ENCODE measurements at regions not wholly inside any gene's neighbourhood (a gene's known extent, or its start where the extent isn't known, plus 50 kb on each side); places are given as distances from the start of the nearest gene placed in this dataset.

- no peaks in the 10 kb centered on the region for H3K27me3 ChIP-seq (ENCODE audit: control insufficient read depth, insufficient read depth, low read length)
- H3K9ac ChIP-seq (ENCODE audit: low read depth, low read length) = no peak overlapping the region
- H3K36me3 ChIP-seq (ENCODE audit: control insufficient read depth, insufficient read depth, low read length) = no peaks in the 10 kb centered on the region
- H3K4me3 ChIP-seq (ENCODE audit: low read depth, low read length) = no peak overlapping the region
- H3K9me3 ChIP-seq (ENCODE audit: control insufficient read depth, insufficient read depth, low read length) = no peaks in the 10 kb centered on the region
- no peaks in the 10 kb centered on the region for H3K4me1 ChIP-seq (ENCODE audit: control insufficient read depth, insufficient read depth, low read length)
Observed at GRCh38 chr4:107562316-107562715, 157.7 kb downstream of the PAPSS1 start.

- Histone ChIP-seq H3K4me1 (ENCODE audit: control insufficient read depth, insufficient read depth, low read length) (no peaks in the 10 kb centered on the region), H3K9me3 (ENCODE audit: control insufficient read depth, insufficient read depth, low read length) (no peaks in the 10 kb centered on the region), H3K9ac (ENCODE audit: low read depth, low read length) (no peak overlapping the region), H3K4me3 (ENCODE audit: low read depth, low read length) (no peak overlapping the region), H3K27me3 (ENCODE audit: control insufficient read depth, insufficient read depth, low read length) (no peaks in the 10 kb centered on the region), H3K36me3 (ENCODE audit: control insufficient read depth, insufficient read depth, low read length) (no peaks in the 10 kb centered on the region)
Observed at GRCh38 chr4:107561481-107561880, 158.6 kb downstream of the PAPSS1 start.

DNA sequence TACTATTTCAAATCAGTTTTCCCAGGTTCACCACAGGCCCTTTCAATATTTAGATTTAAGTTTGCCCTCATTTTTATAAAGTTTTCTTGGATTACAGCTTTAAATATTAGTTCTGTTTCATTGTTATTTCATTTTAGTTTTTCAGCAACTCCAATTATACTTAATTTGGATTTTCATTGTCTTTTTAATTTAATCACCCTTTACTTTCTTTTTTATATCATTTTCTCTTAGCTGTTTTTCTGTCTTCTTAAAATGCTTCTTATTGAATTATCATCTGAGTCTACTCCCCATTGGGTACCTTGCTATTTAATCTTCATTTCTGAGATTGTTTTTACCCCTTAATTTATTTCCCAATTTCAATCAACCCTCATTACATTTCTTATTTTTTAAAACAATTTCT lies 160.4 kb downstream of the PAPSS1 start:
- Histone ChIP-seq H3K4me1 (ENCODE audit: control insufficient read depth, insufficient read depth, low read length) (no peaks in the 10 kb centered on the region), H3K4me3 (ENCODE audit: low read depth, low read length) (no peak overlapping the region), H3K9me3 (ENCODE audit: control insufficient read depth, insufficient read depth, low read length) (no peaks in the 10 kb centered on the region), H3K27me3 (ENCODE audit: control insufficient read depth, insufficient read depth, low read length) (no peaks in the 10 kb centered on the region), H3K36me3 (ENCODE audit: control insufficient read depth, insufficient read depth, low read length) (no peaks in the 10 kb centered on the region), H3K9ac (ENCODE audit: low read depth, low read length) (no peak overlapping the region)

DNA sequence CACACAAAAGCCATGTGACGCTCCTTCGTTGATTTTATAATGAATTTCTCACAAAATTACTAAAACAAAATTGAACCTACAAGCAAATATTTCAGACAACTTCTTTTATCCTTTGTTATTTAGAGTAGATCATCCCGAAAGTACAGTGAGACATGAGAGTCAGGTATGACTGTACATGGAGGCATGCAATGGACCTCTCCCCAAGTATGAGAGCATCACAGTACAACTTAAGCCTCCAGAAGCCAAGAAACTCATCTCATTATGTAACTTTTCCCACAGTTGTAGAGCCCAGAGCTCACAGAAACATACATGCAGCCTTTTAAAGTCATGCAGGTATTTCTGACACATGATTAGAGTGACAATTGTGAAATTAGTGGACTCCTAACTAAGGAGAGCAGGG lies 167.7 kb downstream of the PAPSS1 start:
- no peak overlapping the region for H3K4me3 ChIP-seq (ENCODE audit: low read depth, low read length)
- no peak overlapping the region for H3K9ac ChIP-seq (ENCODE audit: low read depth, low read length)
- no peaks in the 10 kb centered on the region for H3K9me3 ChIP-seq (ENCODE audit: control insufficient read depth, insufficient read depth, low read length)
- H3K27me3 ChIP-seq (ENCODE audit: control insufficient read depth, insufficient read depth, low read length) = no peaks in the 10 kb centered on the region
- no peaks in the 10 kb centered on the region for H3K4me1 ChIP-seq (ENCODE audit: control insufficient read depth, insufficient read depth, low read length)
- no peaks in the 10 kb centered on the region for H3K36me3 ChIP-seq (ENCODE audit: control insufficient read depth, insufficient read depth, low read length)

DNA sequence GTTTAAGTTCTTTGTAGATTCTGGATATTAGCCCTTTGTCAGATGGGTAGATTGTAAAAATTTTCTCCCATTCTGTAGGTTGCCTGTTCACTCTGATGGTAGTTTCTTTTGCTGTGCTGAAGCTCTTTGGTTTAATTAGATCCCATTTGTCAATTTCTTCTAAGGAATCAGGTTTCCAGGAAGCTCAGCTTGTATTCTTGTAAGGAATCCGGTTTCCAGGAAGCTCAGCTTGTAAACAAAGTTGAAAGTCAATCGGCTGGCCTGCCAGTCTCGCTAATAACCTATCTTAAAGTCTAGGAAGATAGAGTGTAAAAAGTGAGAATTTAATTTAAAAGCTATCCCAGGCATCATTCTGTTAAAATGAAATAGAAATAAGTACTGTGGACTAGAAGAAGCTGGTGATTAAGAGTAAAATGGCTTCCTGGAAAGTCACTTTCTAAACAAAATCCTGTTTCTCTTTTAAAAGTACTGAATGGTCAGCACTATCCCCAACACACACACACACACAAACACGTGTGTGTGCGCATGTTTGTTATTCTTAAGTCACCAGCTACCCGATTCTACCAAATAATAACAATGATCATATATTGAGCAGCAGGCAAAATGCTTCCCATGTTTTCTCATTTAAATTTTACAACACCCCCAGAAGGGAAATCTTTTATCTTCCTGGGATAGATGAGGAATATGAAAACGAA lies 171.7 kb downstream of the PAPSS1 start:
- Histone ChIP-seq H3K4me1 (ENCODE audit: control insufficient read depth, insufficient read depth, low read length) (no peaks in the 10 kb centered on the region), H3K4me3 (ENCODE audit: low read depth, low read length) (no peak overlapping the region), H3K36me3 (ENCODE audit: control insufficient read depth, insufficient read depth, low read length) (no peaks in the 10 kb centered on the region), H3K9me3 (ENCODE audit: control insufficient read depth, insufficient read depth, low read length) (no peaks in the 10 kb centered on the region), H3K27me3 (ENCODE audit: control insufficient read depth, insufficient read depth, low read length) (no peaks in the 10 kb centered on the region), H3K9ac (ENCODE audit: low read depth, low read length) (no peak overlapping the region)

DNA sequence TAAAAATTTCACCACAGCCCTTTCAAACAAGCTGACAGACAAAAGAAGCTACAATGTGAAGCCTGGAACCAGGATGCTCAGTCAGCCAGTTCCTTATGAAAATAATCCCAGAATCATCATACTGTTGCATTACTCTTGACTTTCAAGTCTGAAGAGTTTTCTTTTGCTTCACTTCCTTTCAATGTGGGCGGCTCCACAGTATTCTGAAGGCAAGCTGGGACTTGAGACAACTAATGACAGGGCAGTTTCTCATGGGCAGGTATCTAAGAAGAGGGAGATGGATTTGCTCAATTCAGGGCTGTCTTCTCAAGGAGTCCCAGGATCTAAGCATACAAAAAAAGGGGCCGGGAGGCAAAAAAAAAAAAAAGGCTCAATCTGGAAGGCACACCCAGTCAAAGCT lies 173.4 kb downstream of the PAPSS1 start:
- Histone ChIP-seq H3K4me3 (ENCODE audit: low read depth, low read length) (no peak overlapping the region), H3K4me1 (ENCODE audit: control insufficient read depth, insufficient read depth, low read length) (no peaks in the 10 kb centered on the region), H3K9me3 (ENCODE audit: control insufficient read depth, insufficient read depth, low read length) (no peaks in the 10 kb centered on the region), H3K9ac (ENCODE audit: low read depth, low read length) (no peak overlapping the region), H3K36me3 (ENCODE audit: control insufficient read depth, insufficient read depth, low read length) (no peaks in the 10 kb centered on the region), H3K27me3 (ENCODE audit: control insufficient read depth, insufficient read depth, low read length) (no peaks in the 10 kb centered on the region)

DNA sequence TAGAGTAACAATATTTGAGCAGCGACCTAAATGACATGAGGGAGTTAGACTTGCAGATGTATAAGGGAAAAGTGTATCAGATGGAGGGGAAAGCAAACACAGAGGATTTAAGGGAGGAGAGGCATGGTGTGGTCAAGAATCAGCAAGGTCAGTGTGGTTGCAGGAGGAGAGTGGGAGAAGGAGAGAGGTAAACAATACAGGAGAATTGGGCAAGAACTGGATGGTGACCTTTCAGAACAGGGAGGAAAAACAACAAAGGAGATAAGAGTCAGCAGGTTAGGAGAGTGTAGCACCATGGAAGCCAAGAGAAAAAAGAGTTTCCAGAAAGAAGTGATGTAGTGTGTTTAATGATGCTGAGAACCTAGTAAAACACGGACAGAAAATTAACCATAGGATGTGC lies 178.5 kb downstream of the PAPSS1 start:
- H3K27me3 ChIP-seq (ENCODE audit: control insufficient read depth, insufficient read depth, low read length) = no peaks in the 10 kb centered on the region
- H3K36me3 ChIP-seq (ENCODE audit: control insufficient read depth, insufficient read depth, low read length) = no peaks in the 10 kb centered on the region
- H3K4me1 ChIP-seq (ENCODE audit: control insufficient read depth, insufficient read depth, low read length) = no peaks in the 10 kb centered on the region
- H3K9me3 ChIP-seq (ENCODE audit: control insufficient read depth, insufficient read depth, low read length) = no peaks in the 10 kb centered on the region
- H3K9ac ChIP-seq (ENCODE audit: low read depth, low read length) = no peak overlapping the region
- no peak overlapping the region for H3K4me3 ChIP-seq (ENCODE audit: low read depth, low read length)

- Histone ChIP-seq H3K27me3 (ENCODE audit: control insufficient read depth, insufficient read depth, low read length) (no peaks in the 10 kb centered on the region), H3K4me3 (ENCODE audit: low read depth, low read length) (no peak overlapping the region), H3K9ac (ENCODE audit: low read depth, low read length) (no peak overlapping the region), H3K36me3 (ENCODE audit: control insufficient read depth, insufficient read depth, low read length) (no peaks in the 10 kb centered on the region), H3K9me3 (ENCODE audit: control insufficient read depth, insufficient read depth, low read length) (no peaks in the 10 kb centered on the region), H3K4me1 (ENCODE audit: control insufficient read depth, insufficient read depth, low read length) (no peaks in the 10 kb centered on the region)
Observed at GRCh38 chr4:107531927-107532326, 188.1 kb downstream of the PAPSS1 start.

- Histone ChIP-seq H3K4me1 (ENCODE audit: control insufficient read depth, insufficient read depth, low read length) (no peaks in the 10 kb centered on the region), H3K36me3 (ENCODE audit: control insufficient read depth, insufficient read depth, low read length) (no peaks in the 10 kb centered on the region), H3K9me3 (ENCODE audit: control insufficient read depth, insufficient read depth, low read length) (peaks cover 3% of the 10 kb centered on the region), H3K27me3 (ENCODE audit: control insufficient read depth, insufficient read depth, low read length) (no peaks in the 10 kb centered on the region), H3K4me3 (ENCODE audit: low read depth, low read length) (no peak overlapping the region), H3K9ac (ENCODE audit: low read depth, low read length) (no peak overlapping the region)
Observed at GRCh38 chr4:107520368-107520767, 199.7 kb downstream of the PAPSS1 start.

GRCh38 chr4:107519053-107519452 lies 201.0 kb downstream of the PAPSS1 start:
- Histone ChIP-seq H3K27me3 (ENCODE audit: control insufficient read depth, insufficient read depth, low read length) (no peaks in the 10 kb centered on the region), H3K4me3 (ENCODE audit: low read depth, low read length) (no peak overlapping the region), H3K9ac (ENCODE audit: low read depth, low read length) (no peak overlapping the region), H3K36me3 (ENCODE audit: control insufficient read depth, insufficient read depth, low read length) (no peaks in the 10 kb centered on the region), H3K9me3 (ENCODE audit: control insufficient read depth, insufficient read depth, low read length) (peaks cover 3% of the 10 kb centered on the region), H3K4me1 (ENCODE audit: control insufficient read depth, insufficient read depth, low read length) (no peaks in the 10 kb centered on the region)

GRCh38 chr4:107518076-107518475 lies 202.0 kb downstream of the PAPSS1 start:
- H3K27me3 ChIP-seq (ENCODE audit: control insufficient read depth, insufficient read depth, low read length) = no peaks in the 10 kb centered on the region
- H3K36me3 ChIP-seq (ENCODE audit: control insufficient read depth, insufficient read depth, low read length) = no peaks in the 10 kb centered on the region
- H3K9ac ChIP-seq (ENCODE audit: low read depth, low read length) = no peak overlapping the region
- H3K4me3 ChIP-seq (ENCODE audit: low read depth, low read length) = no peak overlapping the region
- peaks cover 3% of the 10 kb centered on the region for H3K9me3 ChIP-seq (ENCODE audit: control insufficient read depth, insufficient read depth, low read length)
- no peaks in the 10 kb centered on the region for H3K4me1 ChIP-seq (ENCODE audit: control insufficient read depth, insufficient read depth, low read length)

- Histone ChIP-seq H3K9me3 (ENCODE audit: control insufficient read depth, insufficient read depth, low read length) (peaks cover 3% of the 10 kb centered on the region), H3K4me3 (ENCODE audit: low read depth, low read length) (no peak overlapping the region), H3K4me1 (ENCODE audit: control insufficient read depth, insufficient read depth, low read length) (peaks cover 6% of the 10 kb centered on the region), H3K27me3 (ENCODE audit: control insufficient read depth, insufficient read depth, low read length) (no peaks in the 10 kb centered on the region), H3K9ac (ENCODE audit: low read depth, low read length) (no peak overlapping the region), H3K36me3 (ENCODE audit: control insufficient read depth, insufficient read depth, low read length) (no peaks in the 10 kb centered on the region)
Observed at GRCh38 chr4:107512549-107512948, 207.5 kb downstream of the PAPSS1 start.

All from iPS-15b (cell line).